ENCODE measurements at regions not wholly inside any gene's neighbourhood (a gene's known extent, or its start where the extent isn't known, plus 50 kb on each side); places are given as distances from the start of the nearest gene placed in this dataset.

DNA sequence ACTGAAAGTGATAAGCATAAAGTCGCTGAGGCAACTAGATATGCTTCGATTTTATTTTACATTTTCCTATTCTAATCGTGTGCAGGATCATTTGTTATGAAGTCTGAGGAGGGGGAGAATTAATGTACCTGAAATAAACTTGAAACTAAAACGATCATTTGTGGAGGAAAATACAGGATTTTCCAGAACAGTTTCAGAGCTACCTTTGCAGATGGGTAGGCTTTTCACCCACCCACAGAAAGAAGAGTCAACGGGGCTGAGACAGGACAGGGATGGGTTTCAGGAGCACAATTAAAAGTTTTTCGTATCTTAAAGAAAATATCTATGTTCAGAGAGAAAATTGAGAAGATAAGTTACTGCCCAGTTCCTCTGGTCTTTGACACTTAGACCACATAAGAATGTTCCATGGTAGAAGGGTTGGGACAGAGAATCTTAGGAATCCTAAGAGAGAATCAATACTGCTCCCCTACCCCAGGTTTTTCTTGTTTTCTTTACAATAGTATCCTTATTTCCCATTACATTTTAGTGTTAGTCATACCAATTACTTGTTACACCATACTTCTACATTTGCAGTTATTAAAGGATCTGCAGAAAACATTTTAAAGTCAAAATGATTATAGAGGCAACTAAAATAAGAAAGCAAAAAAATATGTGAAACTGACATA, 211.4 kb downstream of the DEPDC1B start:
- TF ChIP-seq POLR2A (IDR thresholded peaks at IDR 0.05), result no peak
- TF ChIP-seq, protein P1, sequence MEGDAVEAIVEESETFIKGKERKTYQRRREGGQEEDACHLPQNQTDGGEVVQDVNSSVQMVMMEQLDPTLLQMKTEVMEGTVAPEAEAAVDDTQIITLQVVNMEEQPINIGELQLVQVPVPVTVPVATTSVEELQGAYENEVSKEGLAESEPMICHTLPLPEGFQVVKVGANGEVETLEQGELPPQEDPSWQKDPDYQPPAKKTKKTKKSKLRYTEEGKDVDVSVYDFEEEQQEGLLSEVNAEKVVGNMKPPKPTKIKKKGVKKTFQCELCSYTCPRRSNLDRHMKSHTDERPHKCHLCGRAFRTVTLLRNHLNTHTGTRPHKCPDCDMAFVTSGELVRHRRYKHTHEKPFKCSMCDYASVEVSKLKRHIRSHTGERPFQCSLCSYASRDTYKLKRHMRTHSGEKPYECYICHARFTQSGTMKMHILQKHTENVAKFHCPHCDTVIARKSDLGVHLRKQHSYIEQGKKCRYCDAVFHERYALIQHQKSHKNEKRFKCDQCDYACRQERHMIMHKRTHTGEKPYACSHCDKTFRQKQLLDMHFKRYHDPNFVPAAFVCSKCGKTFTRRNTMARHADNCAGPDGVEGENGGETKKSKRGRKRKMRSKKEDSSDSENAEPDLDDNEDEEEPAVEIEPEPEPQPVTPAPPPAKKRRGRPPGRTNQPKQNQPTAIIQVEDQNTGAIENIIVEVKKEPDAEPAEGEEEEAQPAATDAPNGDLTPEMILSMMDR (IDR thresholded peaks at IDR 0.05), result no peak
- no peak for TF ChIP-seq EP300 (IDR thresholded peaks at IDR 0.05; ENCODE audit: low read depth)
- no peak for TF ChIP-seq POLR2AphosphoS5 (IDR thresholded peaks at IDR 0.05)

All from transverse colon (tissue), 4 donors.